GM12874 (cell line): ENCODE measurements at regions not wholly inside any gene's neighbourhood (a gene's known extent, or its start where the extent isn't known, plus 50 kb on each side); places are given as distances from the start of the nearest gene placed in this dataset.

ENCODE experiments used
- TF ChIP-seq, protein P1 (sequence below): IDR thresholded peaks from 2 replicates; pipeline ENCODE4 v1.5.1; 2011; ENCODE audit warnings: low read depth, mild to moderate bottlenecking, control low read depth, low read length, moderate library complexity; ENCODE audit not compliant: insufficient read depth

DNA sequence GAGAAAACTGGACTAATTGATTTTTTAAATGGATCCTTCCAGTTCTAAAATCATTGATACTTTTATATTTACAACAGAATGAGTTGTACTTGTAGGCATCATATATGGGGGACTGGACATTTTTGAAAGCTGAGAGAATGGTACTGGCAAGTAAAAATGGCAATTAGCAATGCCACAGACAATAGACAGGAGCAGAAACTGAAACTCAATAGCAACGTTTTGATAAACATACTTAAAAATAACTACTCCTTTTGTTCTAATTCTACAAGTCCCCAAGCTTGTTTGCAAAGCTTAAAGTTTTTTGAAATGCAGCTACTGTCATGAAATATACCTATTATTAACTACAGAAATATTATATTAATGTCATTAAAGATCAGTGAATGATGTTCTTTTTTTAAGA is 52.8 kb upstream of the FBXL7 start:
- TF ChIP-seq, protein P1, sequence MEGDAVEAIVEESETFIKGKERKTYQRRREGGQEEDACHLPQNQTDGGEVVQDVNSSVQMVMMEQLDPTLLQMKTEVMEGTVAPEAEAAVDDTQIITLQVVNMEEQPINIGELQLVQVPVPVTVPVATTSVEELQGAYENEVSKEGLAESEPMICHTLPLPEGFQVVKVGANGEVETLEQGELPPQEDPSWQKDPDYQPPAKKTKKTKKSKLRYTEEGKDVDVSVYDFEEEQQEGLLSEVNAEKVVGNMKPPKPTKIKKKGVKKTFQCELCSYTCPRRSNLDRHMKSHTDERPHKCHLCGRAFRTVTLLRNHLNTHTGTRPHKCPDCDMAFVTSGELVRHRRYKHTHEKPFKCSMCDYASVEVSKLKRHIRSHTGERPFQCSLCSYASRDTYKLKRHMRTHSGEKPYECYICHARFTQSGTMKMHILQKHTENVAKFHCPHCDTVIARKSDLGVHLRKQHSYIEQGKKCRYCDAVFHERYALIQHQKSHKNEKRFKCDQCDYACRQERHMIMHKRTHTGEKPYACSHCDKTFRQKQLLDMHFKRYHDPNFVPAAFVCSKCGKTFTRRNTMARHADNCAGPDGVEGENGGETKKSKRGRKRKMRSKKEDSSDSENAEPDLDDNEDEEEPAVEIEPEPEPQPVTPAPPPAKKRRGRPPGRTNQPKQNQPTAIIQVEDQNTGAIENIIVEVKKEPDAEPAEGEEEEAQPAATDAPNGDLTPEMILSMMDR: no peak

DNA sequence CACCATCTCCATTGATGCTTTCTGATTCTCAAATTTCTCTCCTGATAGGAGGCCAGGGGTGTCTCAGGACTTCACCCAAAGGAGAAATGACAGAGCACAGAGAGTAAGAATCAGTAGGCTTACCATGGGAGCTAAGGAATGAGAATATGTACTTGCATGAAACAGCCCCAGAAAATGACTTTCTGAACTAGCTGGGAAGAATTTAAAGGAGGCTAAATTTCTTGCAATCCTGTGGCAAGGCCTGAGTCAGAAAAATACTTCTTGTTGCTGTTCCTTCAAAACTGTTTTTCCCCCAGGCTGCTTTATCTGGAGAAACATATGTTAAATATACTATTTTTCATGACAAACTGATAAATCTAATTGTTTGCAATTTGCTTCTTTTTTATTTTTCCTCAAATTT is 53.4 kb upstream of the FBXL7 start:
- TF ChIP-seq, protein P1: no peak

DNA sequence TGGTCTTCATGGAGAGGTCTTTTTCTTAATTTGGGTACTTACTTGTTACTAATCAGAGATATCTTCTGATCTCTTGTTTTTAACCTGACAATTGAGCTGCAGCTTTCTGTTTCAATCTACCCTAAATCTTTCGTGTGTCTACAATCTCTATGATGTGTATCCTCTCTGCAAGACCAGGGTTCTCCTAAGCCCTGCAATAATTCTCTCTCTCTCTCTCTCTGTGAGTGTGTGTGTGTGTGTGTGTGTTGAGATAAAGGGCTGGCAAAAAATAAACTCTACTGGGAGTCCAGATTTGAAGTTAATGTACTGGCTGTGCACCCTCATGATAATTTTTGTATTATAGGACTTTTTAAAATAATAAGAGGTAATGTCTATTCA is 57.8 kb upstream of the FBXL7 start:
- TF ChIP-seq, protein P1: no peak

DNA sequence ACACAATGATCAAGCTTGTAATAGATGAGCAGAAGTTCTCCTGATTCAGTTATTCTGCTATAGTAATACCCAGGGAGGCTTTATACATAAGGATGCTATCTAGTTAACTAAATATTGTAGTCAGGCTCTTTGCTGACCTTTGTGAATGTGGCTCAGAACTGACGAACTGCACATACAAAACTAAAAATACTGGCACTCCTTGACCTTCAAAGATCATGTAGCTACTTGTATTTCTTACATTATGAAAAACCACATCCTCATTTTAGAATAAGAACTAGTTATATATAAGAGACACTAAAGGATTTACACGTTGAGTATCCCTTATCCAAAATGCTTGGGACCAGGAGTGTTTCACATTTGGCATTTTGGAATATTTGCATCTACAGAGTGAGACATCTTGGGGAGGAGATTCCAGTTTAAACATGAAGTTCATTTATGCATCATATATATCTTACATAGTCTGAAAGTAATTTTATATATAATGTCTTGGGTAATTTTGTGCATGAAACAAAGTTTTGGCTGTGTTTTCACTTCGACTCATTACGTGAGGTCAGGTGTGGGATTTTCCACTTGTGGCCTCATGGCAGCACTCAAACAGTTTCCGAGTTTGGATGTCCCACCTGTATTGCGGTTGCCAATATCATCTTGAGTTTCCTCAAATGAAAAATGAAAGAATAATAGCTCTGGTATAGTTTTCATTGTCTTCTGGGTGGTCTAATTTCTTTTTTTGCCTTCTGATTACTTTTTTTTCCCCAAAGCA is 58.4 kb upstream of the FBXL7 start:
- TF ChIP-seq, protein P1: no peak

DNA sequence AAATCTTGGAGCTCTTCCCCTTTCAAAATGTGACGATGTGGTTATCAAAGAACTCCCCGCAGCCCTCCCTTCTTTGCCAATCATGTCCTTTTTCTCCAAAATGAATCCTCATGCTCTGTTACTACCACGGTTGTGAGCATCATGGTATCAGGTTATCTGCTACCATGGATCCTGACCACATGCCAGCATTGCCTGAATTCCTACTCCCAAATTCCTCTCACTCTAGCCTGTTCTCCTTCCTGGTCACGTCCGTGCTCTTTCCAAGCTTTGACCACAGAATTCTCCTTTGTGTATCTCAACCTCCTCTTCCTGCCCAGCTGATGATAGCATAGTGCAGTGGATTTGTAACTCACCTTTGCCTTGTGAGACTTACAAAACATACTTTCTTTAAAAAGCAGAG is 59.5 kb upstream of the FBXL7 start:
- TF ChIP-seq, protein P1: no peak

DNA sequence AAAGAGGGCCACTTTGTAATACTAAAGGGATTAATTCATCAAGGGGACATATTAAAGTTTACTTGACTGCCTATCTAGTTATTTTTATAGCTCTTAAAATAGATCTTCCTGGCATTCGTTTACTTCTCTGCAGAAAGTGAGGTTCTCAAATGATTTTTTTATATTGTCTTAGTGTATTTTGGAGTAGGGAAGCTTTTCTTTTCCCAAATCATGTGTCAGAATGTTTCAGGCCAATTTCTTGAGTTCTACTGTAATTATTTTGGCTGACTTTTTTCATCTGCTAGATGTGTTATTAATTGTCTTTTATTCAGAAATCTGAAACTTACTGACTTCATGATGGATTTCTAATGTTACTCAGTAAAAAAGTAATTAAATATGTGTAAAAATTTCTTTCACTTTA is 60.2 kb upstream of the FBXL7 start:
- TF ChIP-seq, protein P1: no peak

DNA sequence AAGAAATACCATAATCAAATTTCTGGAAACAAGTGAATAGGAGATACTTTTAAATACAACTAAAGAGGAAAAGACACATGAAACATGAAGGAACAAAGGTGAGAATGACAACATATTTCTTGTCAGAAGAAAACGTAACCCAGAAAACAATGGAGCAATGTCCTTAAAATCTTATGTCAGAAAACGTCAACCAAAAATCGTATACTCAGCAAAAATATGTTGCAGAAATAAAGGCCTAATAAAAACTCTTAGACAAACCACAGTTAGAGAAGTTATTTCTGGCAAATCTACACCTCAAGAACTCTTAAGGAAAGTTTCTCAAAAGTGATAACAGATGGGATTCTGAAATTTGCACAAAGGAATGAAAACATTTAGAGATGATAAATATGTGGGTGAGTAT is 66.3 kb upstream of the FBXL7 start:
- TF ChIP-seq, protein P1: no peak
